HepG2 (cell line): ENCODE measurements at regions not wholly inside any gene's neighbourhood (a gene's known extent, or its start where the extent isn't known, plus 50 kb on each side); places are given as distances from the start of the nearest gene placed in this dataset.

Experiments used
- CCAR2 ChIP-seq: fragments of 200-400 bp; formaldehyde crosslinking; optimal IDR thresholded peaks from 2 replicates; pipeline ENCODE3; 2018; ENCODE audit warnings: low read depth, mild to moderate bottlenecking, low read length, moderate library complexity
- KLF6 ChIP-seq: IDR thresholded peaks from 2 replicates; pipeline ENCODE4 v1.8.0; 2016; ENCODE audit warnings: missing biosample characterization, missing genetic modification reagents
- TF ChIP-seq, protein P1 (sequence below): sonication (generic); formaldehyde crosslinking; IDR thresholded peaks from 2 replicates; pipeline ENCODE4 v1.4.0; 2020; ENCODE audit warnings: low read depth, mild to moderate bottlenecking, missing genetic modification reagents

- no peak for TF ChIP-seq KLF6 (CRISPR knock-in tag)
- TF ChIP-seq, protein P1, sequence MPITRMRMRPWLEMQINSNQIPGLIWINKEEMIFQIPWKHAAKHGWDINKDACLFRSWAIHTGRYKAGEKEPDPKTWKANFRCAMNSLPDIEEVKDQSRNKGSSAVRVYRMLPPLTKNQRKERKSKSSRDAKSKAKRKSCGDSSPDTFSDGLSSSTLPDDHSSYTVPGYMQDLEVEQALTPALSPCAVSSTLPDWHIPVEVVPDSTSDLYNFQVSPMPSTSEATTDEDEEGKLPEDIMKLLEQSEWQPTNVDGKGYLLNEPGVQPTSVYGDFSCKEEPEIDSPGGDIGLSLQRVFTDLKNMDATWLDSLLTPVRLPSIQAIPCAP (CRISPR knock-in tag), result no peak
- no peak for TF ChIP-seq CCAR2
Measured at GRCh38 chr12:58452546-58452945, 467.8 kb downstream of the LRIG3 start.
